HT1080 (cell line): ENCODE measurements at regions not wholly inside any gene's neighbourhood (a gene's known extent, or its start where the extent isn't known, plus 50 kb on each side); places are given as distances from the start of the nearest gene placed in this dataset.
"Not testable (repeated sequence)": the region's sequence is repeated elsewhere in the genome, so short reads cannot be mapped to it uniquely, and the experiment has no call there.

Experiments
- DNase-seq: peaks from one replicate; pipeline ENCODE4 v3.0.0-alpha.2; 2015; ENCODE audit warnings: low read depth

DNA sequence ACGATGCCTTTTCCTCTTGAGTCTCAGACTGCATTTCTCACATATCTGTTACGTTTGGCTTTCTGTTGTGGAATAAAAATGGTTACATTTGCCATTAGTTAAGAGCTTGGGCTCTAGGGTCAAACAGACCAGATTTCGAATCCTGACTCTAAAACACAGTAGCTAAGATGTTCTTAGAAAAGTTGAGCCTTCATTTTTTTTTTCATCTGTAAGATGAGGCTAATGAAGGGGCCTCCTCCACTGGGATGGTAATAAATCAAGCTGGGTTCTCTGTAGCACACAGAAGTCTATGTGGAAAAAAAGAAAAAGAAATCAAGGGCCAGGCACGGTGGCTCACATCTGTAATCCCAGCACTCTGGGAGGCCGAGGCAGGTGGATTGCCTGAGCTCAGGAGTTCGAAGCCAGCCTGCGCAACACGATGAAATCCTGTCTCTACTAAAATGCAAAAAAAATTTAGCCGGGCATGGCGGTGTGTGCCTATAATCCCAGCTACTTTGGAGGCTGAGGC, 49.9 kb upstream of the CAPRIN1 start:
- DNase-seq, result no peak

DNA sequence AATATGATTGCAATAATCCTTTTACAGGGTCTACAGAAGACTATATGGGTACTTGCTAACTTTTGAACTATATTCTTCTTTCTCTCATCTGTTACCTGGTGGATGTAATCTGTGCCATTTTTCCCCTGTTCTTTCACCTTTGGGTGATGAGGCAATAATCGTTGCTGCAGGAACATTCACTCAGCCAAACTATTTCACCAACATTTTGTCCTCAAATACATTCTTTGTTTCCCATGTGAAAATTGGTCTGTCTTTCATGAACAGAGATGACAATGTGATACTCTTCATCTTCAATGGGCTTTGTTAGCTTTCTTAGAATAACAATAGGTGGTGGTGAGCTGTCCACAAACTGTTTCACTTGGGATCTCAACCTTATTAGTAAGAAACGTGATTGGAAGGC, 52.1 kb upstream of the CAPRIN1 start:
- no peak for DNase-seq

DNA sequence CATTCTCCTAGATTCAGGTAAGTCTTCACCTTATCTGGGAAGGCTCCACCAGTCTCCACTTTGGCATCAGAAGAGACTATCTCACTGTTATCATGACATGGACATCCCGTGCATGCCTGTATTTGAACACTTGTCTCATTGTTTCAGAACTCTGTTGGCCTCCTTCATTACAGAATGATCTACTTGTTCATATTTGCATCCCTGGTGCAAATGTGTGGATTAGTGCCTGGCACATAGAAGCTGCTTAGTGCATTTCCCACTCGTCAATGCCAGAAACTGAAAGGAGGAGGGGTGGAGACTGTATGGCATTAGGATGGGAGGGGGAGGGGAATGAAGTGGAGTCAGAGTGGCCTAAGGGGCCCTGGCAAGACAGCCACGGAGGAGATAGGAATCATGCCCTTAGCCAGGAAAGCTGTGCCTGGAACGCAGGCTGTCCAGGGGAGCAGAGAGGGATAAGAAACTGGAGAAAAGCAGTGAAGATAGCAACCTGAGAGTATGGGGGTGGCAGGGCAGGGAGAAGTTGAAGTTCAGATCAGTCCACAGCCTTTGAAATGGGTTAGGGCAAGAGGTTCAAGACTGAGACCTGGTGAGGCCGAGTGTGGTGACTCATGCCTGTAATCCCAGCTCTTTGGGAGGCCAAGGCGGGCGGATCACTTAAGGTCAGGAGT, 53.8 kb upstream of the CAPRIN1 start:
- no peak for DNase-seq

DNA sequence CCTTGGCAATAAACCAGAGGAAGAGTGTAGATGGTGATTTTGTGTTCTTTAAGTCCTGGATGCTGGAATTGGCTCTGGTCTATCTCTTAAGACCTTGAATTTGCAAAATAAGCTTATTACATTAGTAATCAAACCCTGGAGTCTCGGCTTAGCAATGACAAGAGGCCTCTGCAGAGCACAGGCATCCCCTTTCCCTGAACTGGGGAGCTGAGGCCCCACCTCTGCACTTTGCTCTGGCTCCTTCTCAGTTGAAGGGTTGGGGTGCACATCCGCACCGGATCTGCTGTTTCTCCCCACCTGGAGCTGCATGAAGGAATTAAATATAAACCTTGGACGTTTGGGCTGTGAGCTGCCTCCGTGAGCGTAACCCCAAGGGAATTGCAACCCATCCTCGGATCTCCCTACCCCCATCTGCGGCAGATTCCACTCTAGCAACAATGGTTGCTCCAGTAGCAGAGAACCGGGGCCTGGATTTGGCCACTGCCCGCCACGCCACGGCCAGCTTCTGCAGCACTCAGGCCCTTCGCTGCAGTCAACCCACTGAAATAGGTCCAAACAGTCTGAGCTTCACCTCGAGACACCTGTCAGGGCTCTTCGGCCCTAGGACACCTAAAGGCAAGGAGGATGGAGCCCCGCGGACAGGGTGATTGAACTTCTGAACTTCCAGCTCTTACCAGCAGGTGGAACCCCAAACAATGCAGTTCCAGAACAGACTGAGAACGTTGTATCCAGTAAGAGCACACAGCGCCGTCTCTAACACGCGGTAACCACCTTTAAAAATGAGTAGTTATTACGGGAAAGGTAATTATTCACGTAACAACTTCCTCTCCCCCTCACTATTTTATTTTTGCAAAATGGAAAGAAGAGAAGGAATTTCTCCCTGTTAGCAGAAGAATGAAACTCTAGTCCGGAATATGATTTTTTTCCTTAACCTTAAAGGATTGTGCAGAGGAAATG, 54.8 kb upstream of the CAPRIN1 start:
- DNase-seq, result peak; percentile 67

DNA sequence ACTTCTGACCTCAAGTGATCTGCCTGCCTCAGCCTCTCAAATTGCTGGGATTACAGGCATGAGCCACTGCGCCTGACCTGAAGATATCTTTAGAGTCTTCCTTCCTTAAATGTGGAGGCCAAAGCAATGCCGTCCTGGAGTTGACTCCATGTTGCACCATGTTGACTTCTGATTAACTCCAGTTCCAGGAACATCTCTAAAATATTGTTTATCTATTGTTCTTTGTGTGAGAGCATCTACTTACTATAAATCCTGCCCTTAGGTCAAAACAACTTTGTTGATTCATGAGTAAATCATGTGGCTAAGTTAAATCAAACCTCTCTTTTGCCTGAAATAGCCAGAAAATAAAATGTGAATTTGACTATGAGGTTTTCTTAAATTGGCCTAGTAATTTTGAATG, 56.6 kb upstream of the CAPRIN1 start:
- no peak for DNase-seq

DNA sequence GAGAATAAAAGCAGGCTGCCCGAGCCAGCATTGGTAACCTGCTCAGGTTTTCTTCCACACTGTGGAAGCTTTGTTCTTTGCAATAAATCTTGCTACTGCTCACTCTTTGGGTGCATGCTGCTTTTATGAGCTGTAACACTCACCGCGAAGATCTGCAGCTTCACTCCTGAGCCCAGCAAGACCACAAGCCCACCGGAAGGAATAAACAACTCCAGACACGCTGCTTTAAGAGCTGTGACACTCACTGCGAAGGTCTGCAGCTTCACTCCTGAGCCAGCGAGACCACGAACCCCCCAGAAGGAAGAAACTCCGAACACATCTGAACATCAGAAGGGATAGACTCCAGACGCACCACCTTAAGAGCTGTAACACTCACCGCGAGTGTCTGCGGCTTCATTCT, 60.4 kb upstream of the CAPRIN1 start:
- not testable (repeated sequence) for DNase-seq

DNA sequence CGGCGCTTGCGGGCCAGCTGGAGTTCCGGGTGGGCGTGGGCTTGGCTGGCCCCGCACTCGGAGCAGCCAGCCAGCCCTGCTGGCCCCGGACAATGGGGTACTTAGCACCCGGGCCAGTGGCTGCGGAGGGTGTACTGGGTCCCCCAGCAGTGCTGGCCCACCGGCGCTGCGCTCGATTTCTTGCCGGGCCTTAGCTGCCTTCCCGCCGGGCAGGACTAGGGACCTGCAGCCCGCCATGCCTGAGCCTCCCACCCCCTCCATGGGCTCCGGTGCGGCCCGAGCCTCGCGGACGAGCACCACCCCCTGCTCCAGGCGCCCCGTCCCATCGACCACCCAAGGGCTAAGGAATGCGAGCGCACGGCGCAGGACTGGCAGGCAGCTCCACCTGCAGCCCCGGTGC, 61.4 kb upstream of the CAPRIN1 start:
- not testable (repeated sequence) for DNase-seq

DNA sequence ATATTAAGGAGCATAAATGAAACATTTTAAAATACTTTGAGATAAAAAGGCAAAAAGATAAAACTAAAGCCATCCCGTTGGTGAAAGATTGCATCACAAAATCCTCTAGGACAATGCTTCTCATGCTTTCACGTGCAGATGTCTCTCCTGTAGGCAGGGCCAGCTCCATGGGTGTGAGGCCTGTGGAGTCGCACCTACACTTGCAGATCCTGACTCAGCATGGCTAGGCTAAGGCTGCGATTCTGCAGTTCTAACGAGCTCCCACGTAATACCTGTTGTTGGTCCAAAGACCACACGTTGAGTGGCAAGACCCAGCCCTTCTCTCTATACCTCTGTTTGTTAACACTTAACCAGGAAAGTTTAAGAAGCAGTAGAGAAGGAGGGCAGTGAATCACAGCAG, 62.1 kb upstream of the CAPRIN1 start:
- no peak for DNase-seq

DNA sequence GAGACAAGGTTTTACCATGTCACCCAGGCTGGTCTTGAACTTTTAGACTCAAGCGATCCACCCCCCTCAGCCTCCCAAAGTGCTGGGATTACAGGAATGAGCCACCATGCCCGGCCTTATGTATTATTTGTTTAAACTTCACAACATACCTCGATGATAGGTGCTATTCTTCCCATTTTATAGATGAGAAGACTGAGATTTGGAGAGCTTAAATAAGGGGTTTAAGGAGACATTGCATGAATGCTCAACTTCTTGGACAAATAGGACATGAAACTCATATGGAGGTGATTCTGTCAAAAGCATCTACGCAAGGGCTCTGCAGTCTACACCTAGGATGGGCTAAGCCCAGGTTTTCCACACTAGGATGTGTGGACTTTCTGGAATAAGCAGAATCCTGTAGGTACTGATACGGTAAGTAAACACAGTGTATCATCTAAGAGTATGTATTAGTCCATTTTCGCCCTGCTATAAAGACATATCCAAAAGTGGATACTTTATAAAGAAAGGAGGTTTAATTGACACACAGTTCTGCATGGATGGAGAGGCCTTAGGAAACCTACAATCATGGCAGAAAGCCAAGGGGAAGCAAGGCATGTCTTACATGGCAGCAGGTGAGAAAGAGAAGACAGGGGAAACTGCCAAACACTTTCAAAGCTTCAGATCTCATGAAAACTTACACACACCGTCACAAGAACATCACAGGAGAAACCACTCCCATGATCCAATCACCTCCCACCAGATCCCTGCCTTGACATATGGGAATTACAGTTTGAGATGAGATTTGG, 62.8 kb upstream of the CAPRIN1 start:
- DNase-seq, result no peak

DNA sequence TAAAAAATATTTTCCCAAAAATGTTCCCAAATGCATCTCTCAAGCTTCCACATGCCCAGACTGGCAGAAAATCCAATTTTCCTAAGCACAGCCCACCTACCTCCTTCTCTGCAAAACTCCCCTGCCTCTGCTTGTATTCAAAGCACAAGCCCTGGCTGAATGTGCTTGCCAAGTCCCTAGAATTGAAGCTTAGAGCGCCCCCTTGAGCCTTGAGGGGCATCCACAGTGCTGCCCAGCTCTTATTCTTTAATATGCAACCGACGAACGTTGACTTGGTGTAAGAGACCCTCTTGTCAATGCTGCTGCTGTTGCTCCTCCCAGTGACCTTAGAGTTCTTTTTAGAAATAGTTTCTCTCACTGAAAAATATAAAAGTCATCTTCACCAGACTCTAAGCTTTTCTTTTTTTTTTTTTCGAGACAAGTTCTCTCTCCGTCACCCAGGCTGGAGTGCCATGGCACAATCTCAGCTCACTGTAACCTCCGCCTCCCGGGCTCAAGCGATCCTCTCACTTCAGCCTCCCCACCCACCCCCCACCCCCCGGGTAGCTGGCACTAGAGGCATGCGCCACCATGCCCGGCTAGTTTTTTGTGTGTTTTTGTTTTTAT, 63.5 kb upstream of the CAPRIN1 start:
- peak; percentile 34 for DNase-seq

DNA sequence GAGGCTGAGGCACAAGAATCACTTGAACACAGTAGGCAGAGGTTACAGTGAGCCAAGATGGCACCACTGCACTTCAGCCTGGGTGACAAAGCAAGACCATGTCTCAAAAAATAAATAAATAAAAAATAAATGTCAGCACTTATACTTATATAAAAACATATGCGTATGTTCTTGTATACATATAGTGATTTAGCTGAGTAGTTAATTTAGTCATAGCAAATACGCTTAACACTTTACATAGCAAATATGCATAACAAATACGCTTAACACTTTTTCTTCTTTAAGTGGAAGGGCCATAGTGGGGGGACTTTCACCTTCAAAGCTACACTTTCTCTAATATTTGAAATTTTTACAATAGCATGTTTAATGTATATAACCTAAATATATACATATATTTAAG, 64.0 kb upstream of the CAPRIN1 start:
- no peak for DNase-seq

DNA sequence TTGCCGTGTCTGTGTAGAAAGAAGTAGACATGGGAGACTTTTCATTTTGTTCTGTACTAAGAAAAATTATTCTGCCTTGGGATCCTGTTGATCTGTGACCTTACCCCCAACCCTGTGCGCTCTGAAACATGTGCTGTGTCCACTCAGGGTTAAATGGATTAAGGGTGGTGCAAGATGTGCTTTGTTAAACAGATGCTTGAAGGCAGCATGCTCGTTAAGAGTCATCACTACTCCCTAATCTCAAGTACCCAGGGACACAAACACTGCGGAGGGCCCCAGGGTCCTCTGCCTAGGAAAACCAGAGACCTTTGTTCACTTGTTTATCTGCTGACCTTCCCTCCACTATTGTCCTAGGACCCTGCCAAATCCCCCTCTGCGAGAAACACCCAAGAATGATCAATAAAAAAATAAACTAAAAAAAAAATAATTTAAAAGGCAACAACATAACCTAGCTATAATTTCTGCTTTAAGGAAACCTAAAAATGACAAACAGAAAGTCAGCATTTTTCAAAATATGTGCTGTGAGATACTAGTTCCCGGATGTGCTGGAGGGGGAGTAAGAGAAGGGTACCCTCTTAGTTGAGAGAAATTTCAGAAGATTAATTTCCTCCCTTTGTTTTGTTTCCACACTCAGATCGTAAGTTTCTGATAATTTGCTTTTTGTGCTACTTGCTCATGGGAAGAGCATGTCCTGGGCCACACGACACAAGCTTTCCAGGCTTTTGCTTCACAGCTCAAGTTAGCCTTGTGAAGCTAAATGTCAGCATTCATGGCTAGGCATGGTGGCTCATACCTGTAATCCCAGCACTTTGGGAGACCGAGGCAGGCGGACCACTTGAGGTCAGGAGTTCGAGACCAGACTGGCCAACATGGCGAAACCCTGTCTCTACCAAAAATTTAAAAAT, 64.7 kb upstream of the CAPRIN1 start:
- not testable (repeated sequence) for DNase-seq

DNA sequence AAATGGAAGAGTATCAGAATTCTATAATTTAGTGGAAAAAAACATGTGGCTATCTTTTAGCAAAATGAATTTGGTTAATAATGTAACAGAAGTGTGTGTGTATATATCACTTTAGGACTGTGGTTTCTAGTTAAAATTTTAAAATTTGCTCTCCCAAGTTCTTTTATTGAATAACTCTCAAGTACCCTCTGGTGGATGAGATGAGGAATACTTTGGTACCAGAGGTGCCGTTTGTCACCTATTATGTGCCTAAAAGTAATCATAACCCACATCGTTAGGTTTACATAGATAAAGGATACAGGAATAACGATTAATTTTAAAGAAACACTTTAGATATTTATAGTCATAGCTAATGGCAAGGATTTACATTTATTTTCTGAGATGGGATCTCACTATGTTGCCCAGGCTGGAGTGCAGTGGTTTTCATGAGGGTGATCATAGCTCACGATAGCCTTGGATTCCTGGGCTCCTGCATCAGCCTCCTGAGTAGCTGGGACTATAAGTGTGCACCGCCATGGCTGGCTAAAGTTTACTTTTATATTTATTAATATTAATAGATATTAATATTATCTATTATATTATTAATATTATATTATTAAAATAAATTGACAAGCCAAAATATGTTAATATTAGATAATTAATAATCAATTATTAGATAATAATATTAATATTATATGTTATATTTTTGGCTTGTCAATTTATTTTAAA, 66.7 kb upstream of the CAPRIN1 start:
- no peak for DNase-seq

DNA sequence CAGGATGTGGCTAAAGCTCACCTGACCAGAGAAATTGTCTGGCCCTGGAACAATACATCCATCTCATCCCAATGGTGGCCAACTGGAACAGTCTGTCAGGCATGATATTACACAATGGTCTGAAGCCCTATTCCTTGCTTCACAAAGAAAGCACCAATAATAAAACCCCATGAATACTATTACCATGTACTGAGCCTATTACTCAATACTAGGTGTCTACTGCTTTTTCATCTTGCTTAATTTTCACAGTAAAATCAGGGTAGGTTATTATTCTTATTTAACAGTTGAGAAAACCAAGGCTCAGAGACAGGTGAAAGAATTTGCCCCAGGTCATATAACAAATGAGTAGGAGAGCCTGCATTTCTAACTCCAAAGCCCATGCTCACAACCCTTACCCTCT, 68.9 kb upstream of the CAPRIN1 start:
- DNase-seq, result no peak

DNA sequence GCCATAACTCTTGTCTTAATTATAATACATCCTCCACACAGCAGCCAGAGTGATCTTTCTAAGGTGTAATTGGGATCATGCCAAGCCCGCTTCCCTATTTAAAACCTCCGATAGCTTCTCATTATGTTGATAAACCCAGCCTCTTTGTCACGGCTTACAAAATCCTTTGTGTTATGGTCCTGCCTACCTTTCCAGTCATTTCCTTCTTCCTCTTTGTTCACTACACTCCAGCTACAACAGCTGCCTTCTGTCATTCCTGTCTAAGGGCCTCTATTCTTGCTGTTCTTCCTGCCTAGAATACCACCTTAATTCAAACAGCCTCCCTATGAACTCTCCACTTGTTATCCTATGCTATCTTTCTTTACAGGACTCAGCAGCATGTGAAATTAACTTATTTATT, 70.6 kb upstream of the CAPRIN1 start:
- DNase-seq, result no peak

DNA sequence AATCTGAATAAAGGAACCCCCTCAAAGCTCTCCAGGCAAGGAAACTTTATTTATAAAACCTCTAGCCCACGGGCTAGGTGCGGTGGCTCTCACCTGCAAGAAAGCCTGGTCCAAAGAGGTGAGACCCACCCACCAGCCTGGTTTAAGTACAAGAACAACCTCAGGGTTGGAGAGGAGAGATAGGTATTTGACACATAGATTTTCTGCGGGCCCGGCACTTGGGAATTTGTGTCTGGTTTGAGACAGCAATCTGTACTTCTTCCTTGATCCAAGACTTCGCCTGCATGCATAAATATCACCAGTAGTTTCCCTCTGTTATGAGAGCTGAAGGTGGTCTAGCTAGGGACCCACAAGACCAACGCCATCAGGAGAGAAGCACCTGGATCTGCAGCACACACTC, 73.2 kb upstream of the CAPRIN1 start:
- DNase-seq, result no peak

DNA sequence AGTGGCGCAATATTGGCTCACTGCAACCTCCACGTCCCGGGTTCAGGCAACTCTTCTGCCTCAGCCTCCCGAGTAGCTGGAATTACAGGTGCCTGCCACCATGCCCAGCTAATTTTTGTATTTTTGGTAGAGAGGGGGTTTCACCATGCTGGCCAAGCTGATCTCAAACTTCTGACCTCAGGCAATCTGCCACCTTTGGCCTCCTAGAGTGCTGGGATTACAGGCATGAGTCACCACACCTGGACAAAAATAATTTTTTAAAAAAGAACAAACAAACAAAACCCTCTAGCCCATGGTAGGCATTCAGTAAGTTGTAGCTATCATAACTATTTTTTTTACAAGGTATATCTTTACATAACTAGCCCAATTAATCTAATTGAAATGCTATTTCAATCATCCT, 73.9 kb upstream of the CAPRIN1 start:
- DNase-seq, result no peak

DNA sequence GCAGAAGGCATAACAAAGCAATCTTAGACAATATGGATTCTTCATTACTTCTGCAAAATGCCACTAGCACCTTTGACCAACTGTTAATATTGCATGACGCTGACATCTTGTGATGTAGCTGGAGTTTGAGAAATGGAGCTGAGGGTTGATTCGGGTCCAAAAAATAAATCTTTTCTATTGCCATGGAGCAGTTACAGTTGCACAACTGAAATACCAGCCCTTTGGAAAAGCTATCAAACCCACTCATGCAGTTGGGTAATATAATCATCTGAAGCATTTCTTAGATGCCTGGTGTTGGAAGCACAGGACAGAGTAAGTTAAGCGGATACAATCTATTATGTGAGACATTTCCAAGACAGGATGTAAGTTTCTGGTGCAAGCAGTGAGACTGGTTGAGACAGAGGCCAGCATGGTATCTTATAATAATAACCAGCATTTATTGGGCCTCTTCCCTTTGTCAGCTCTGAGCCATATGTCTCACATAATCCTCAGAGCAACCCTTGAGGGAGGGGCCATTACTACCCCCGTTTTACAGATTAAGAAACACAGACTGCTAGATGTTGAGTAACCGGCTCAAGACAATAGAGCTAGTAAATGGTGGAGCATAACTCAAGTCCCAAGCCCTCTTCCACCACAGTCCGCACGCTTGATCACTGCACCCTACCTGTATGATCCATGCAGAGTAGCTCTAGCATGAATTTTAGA, 74.9 kb upstream of the CAPRIN1 start:
- DNase-seq, result no peak

DNA sequence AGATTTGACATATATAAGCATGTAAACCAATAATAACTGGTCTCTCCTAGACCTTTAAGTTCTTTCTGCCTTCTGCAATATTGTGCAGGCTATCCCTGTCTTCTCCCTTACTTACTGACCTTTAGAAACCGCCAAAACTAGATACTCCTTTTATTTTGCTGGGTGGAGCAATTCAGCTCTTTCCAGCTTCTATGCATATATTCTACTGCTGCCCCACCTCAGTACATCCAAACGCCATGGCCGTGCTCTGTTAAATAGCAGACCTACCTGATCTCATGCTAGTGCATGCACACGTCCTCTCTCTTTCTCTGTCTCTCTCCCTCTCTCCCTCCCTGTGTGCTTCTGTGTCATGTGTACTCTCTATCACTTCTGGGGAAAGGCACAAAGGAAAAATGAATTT, 76.7 kb upstream of the CAPRIN1 start:
- DNase-seq, result no peak
